Suprapubic skin (tissue), 4 donors: ENCODE measurements at regions not wholly inside any gene's neighbourhood (a gene's known extent, or its start where the extent isn't known, plus 50 kb on each side); places are given as distances from the start of the nearest gene placed in this dataset.

Experiments used
- CTCF ChIP-seq, 2 donors: fragments of 200-600 bp in 1 of 2; fragments of 450-650 bp in 1 of 2; sonication (generic) in 1 of 2; IDR thresholded peaks; one replicate each; pipeline ENCODE4 v1.5.1; 2016 to 2019; ENCODE audit warnings: antibody characterized with exemption in 2 of 2, mild to moderate bottlenecking in 1 of 2, moderate library complexity in 1 of 2
- POLR2A ChIP-seq, 2 donors: fragments of 450-650 bp; IDR thresholded peaks; one replicate each; pipeline ENCODE4 v1.6.1; 2017; ENCODE audit warnings: antibody characterized with exemption in 2 of 2, mild to moderate bottlenecking in 2 of 2, moderate library complexity in 2 of 2
- POLR2AphosphoS5 ChIP-seq, 3 donors: sonication (generic); formaldehyde crosslinking; IDR thresholded peaks; one replicate each; pipeline ENCODE4 v1.6.1; 2017; ENCODE audit warnings: antibody characterized with exemption in 3 of 3

- TF ChIP-seq POLR2AphosphoS5 (IDR thresholded peaks at IDR 0.05) (no peak), CTCF (IDR thresholded peaks at IDR 0.05) (no peak), POLR2A (IDR thresholded peaks at IDR 0.05) (no peak)
These were observed 78.4 kb upstream of the POU3F1 start for GRCh38 chr1:38125016-38125415.
